ENCODE measurements at regions not wholly inside any gene's neighbourhood (a gene's known extent, or its start where the extent isn't known, plus 50 kb on each side); places are given as distances from the start of the nearest gene placed in this dataset.

DNA sequence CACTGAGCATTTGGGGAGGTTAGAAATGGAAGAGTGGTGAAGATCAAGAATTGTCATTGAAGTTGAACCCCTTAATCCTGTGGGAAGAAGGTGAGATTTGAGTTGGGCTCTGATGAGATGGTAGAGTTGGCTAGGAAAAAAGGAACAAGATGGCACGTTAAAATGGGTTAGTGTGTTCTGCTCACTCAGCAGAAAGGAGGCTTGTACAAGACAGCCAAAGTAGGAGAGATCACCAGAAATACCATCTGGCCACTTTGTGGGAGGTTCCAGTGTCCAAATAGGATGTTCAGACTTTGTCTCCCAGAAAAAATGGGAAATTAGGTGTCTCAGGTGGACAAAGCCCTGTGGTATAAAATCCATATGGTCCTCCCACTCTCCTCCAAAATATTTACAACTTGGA is 56.0 kb upstream of the SLC14A2 start:
- no peaks in the 10 kb centered on the region for H3K9me3 ChIP-seq (ENCODE audit: control insufficient read depth in 1 of 2, insufficient read depth in 1 of 2, low read depth in 1 of 2, low read length in 2 of 2)
- POLR2A ChIA-PET: no interaction called here
- no peaks in the 10 kb centered on the region for H3K79me2 ChIP-seq (ENCODE audit: insufficient read depth, low read length)
- no peak overlapping the region for H3K4me2 ChIP-seq (ENCODE audit: low read length)
- CTCF ChIA-PET: no interaction called here
- TF ChIP-seq, protein P1, sequence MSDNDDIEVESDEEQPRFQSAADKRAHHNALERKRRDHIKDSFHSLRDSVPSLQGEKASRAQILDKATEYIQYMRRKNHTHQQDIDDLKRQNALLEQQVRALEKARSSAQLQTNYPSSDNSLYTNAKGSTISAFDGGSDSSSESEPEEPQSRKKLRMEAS (IDR thresholded peaks at IDR 0.05): no peak
- TF ChIP-seq ELF1 (IDR thresholded peaks at IDR 0.05; ENCODE audit: borderline replicate concordance, low read depth) (no peak), FOSL1 (IDR thresholded peaks at IDR 0.05; ENCODE audit: low read depth) (no peak), EZH2phosphoT487 (IDR thresholded peaks at IDR 0.05; ENCODE audit: borderline replicate concordance) (no peak), RAD21 (IDR thresholded peaks at IDR 0.05; ENCODE audit: low read depth) (no peak), ZFX (IDR thresholded peaks at IDR 0.05) (no peak), SRF (IDR thresholded peaks at IDR 0.05; ENCODE audit: low read depth) (no peak), POLR2A (IDR thresholded peaks at IDR 0.05; ENCODE audit: borderline replicate concordance, extremely low read depth, insufficient read depth, insufficient read length) (no peak), POLR2AphosphoS5 (IDR thresholded peaks at IDR 0.05; ENCODE audit: low read depth, low read length) (no peak), YY1 (IDR thresholded peaks at IDR 0.05; ENCODE audit: extremely low read depth, insufficient replicate concordance, low read depth, low read length) (no peak)
- TF ChIP-seq, protein P2, sequence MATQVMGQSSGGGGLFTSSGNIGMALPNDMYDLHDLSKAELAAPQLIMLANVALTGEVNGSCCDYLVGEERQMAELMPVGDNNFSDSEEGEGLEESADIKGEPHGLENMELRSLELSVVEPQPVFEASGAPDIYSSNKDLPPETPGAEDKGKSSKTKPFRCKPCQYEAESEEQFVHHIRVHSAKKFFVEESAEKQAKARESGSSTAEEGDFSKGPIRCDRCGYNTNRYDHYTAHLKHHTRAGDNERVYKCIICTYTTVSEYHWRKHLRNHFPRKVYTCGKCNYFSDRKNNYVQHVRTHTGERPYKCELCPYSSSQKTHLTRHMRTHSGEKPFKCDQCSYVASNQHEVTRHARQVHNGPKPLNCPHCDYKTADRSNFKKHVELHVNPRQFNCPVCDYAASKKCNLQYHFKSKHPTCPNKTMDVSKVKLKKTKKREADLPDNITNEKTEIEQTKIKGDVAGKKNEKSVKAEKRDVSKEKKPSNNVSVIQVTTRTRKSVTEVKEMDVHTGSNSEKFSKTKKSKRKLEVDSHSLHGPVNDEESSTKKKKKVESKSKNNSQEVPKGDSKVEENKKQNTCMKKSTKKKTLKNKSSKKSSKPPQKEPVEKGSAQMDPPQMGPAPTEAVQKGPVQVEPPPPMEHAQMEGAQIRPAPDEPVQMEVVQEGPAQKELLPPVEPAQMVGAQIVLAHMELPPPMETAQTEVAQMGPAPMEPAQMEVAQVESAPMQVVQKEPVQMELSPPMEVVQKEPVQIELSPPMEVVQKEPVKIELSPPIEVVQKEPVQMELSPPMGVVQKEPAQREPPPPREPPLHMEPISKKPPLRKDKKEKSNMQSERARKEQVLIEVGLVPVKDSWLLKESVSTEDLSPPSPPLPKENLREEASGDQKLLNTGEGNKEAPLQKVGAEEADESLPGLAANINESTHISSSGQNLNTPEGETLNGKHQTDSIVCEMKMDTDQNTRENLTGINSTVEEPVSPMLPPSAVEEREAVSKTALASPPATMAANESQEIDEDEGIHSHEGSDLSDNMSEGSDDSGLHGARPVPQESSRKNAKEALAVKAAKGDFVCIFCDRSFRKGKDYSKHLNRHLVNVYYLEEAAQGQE (IDR thresholded peaks at IDR 0.05; ENCODE audit: low read depth): no peak
- RAD21 ChIA-PET (ENCODE audit: low non-redundant PET in 1 of 2, low total read pairs in 2 of 2, uncharacterized antibody in 2 of 2, unreplicated experiment in 2 of 2): no interaction called here
- no peak overlapping the region for H3K9ac ChIP-seq (ENCODE audit: low read length)
- H3K9me2 ChIP-seq (ENCODE audit: insufficient read depth): no peaks in the 10 kb centered on the region
- H3K36me3 ChIP-seq (ENCODE audit: control insufficient read depth in 1 of 2, insufficient read depth in 2 of 2, low read length in 2 of 2): no peaks in the 10 kb centered on the region
- 0 out of 2 replicates have a peak, but pooled peaks cover 3% of the 10 kb centered on the region for H3K27me3 ChIP-seq (ENCODE audit: insufficient read depth, low read length)
- no peaks in the 10 kb centered on the region for H3K4me1 ChIP-seq (ENCODE audit: control insufficient read depth in 1 of 2, insufficient read depth in 2 of 2, low read length in 2 of 2)
- intact Hi-C loops (cut with micrococcal nuclease): no loop called here
- no peak overlapping the region for H3K27ac ChIP-seq (ENCODE audit: low read depth, low read length)
- H2AFZ ChIP-seq (ENCODE audit: low read depth, low read length, poor library complexity, severe bottlenecking): no peak overlapping the region
- DNase-seq (ENCODE audit: low read depth, low spot score): no peak
- ATAC-seq: no peak
- H3K4me3 ChIP-seq (replicated peaks in 1 of 2; ENCODE audit: low read depth in 1 of 2, low read length in 2 of 2): no peak overlapping the region
- BruUV-seq (replicated peaks): no TSS peak
- H4K20me1 ChIP-seq (ENCODE audit: insufficient read depth): no peaks in the 10 kb centered on the region
